NT2/D1 (cell line): ENCODE measurements at regions not wholly inside any gene's neighbourhood (a gene's known extent, or its start where the extent isn't known, plus 50 kb on each side); places are given as distances from the start of the nearest gene placed in this dataset.

ENCODE experiments used
- SUZ12 ChIP-seq: IDR thresholded peaks from 2 replicates; pipeline ENCODE4 v1.6.1; 2011; ENCODE audit not compliant: insufficient read length, insufficient read depth; ENCODE audit errors: extremely low read depth
- YY1 ChIP-seq: IDR thresholded peaks from 2 replicates; pipeline ENCODE4 v1.6.1; 2011; ENCODE audit not compliant: insufficient read length, insufficient read depth
- ZNF274 ChIP-seq: IDR thresholded peaks from 2 replicates; pipeline ENCODE4 v1.6.1; 2011; ENCODE audit warnings: mild to moderate bottlenecking, low read depth, low read length

GRCh38 chr11:10993186-10993585 is 135.3 kb upstream of the ZBED5 start:
- TF ChIP-seq YY1 (no peak), ZNF274 (no peak), SUZ12 (no peak)
